ENCODE measurements at regions not wholly inside any gene's neighbourhood (a gene's known extent, or its start where the extent isn't known, plus 50 kb on each side); places are given as distances from the start of the nearest gene placed in this dataset.

DNA sequence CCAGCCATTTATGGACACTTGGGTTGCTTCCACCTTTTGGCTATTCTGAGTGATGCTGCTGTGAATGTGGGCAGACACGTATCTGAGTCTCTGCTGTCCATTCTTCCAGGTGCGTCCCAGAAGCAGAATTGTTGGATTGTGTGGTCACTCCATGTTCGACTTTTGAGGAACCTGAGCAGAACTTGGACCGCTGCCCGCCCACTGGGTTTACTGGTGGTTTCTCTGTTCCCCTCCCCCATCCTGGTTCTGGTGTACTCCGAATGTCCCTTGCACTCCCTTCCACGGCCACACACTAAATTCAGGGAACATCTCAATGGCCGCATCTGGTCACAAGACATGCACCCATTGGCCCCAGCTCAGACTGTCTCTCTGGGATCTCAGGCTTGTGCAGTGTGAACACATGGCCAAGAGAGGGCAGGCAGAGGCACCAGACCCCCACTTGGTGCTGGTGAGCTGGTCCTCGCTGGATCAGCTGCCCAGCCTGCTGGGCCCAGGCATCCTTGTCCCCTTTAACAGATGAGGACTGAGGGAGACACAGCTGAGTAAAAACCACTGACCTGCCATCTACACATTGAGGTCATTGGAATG lies 565.1 kb downstream of the NPHP4 start:
- no peaks in the 10 kb centered on the region for H4K20me1 ChIP-seq (ENCODE audit: insufficient read depth, low read length)
- H3K9ac ChIP-seq (ENCODE audit: low read depth, low read length), result no peak overlapping the region
- H3K79me2 ChIP-seq (ENCODE audit: insufficient read depth, low read length), result no peaks in the 10 kb centered on the region
- no peak overlapping the region for H2AFZ ChIP-seq (ENCODE audit: low read depth, low read length)
- H3K36me3 ChIP-seq (ENCODE audit: insufficient read depth, low read length), result no peaks in the 10 kb centered on the region
- peaks cover 21% of the 10 kb centered on the region for H3K27me3 ChIP-seq (ENCODE audit: insufficient read depth, low read length, poor library complexity)
- ATAC-seq (ENCODE audit: insufficient read depth, low read depth) (no peak), DNase-seq (no peak)
- H3K4me1 ChIP-seq (ENCODE audit: insufficient read depth, low read length), result peaks cover 9% of the 10 kb centered on the region
- H3K4me2 ChIP-seq (ENCODE audit: insufficient read depth, low read length), result no peak overlapping the region
- no peak overlapping the region for H3K27ac ChIP-seq (ENCODE audit: low read length)
- H3K9me3 ChIP-seq (ENCODE audit: insufficient read depth, low read length, severe bottlenecking), result no peaks in the 10 kb centered on the region
- no peak overlapping the region for H3K4me3 ChIP-seq (ENCODE audit: low read depth in 1 of 2, low read length in 2 of 2)
- TF ChIP-seq, protein P1, sequence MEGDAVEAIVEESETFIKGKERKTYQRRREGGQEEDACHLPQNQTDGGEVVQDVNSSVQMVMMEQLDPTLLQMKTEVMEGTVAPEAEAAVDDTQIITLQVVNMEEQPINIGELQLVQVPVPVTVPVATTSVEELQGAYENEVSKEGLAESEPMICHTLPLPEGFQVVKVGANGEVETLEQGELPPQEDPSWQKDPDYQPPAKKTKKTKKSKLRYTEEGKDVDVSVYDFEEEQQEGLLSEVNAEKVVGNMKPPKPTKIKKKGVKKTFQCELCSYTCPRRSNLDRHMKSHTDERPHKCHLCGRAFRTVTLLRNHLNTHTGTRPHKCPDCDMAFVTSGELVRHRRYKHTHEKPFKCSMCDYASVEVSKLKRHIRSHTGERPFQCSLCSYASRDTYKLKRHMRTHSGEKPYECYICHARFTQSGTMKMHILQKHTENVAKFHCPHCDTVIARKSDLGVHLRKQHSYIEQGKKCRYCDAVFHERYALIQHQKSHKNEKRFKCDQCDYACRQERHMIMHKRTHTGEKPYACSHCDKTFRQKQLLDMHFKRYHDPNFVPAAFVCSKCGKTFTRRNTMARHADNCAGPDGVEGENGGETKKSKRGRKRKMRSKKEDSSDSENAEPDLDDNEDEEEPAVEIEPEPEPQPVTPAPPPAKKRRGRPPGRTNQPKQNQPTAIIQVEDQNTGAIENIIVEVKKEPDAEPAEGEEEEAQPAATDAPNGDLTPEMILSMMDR (IDR thresholded peaks at IDR 0.05; ENCODE audit: borderline replicate concordance, extremely low read depth, low read length, poor library complexity, severe bottlenecking), result no peak
- TF ChIP-seq EZH2 (IDR thresholded peaks at IDR 0.05; ENCODE audit: borderline replicate concordance, low read depth, low read length, severe bottlenecking), result no peak

DNA sequence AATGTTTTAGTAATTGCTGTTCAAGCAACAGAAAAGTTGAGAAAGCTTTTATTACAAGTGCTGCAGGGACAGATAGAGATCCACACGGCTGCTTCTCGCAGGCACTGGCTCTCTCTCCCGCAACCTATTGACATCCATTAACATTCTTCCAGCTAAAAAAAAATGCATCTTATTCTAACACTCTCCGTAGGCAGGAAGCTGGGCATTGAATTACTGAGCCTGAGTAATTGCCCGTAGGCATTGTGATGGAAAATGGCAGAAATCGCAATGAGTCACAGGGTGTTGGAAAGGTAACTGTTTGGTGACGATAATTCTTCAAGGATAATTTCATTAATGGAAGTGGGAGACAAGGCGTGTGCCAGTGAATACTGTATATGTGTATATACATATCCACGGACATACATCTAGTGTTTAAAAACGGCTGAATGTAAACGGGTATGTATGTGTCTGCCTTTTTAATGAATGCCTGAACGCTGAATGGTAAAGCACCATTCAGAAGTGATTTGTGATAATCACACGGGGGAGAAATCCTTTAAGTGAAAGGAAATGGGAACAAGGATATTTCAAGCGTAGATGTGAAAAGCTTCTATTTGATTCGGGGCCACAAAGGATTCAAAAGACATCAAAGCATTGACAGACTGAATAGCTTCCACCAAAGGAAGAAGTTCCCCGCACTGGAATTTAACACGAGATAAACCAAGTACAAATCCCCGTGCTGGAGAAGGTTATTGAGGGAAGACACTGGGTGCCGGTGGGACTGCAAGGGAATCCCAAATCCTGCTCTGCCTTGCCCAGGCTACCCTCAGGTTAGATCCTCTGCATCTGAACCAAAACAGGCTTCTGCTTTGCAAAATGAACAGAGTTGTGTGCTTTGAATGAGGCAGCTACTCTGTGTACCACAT lies 567.2 kb downstream of the NPHP4 start:
- Histone ChIP-seq H2AFZ (ENCODE audit: low read depth, low read length) (no peak overlapping the region), H3K27ac (ENCODE audit: low read length) (no peak overlapping the region), H3K4me1 (ENCODE audit: insufficient read depth, low read length) (peaks cover 9% of the 10 kb centered on the region), H3K9ac (ENCODE audit: low read depth, low read length) (no peak overlapping the region), H3K4me3 (ENCODE audit: low read depth in 1 of 2, low read length in 2 of 2) (no peak overlapping the region), H3K4me2 (ENCODE audit: insufficient read depth, low read length) (no peak overlapping the region), H3K9me3 (ENCODE audit: insufficient read depth, low read length, severe bottlenecking) (no peaks in the 10 kb centered on the region), H3K36me3 (ENCODE audit: insufficient read depth, low read length) (no peaks in the 10 kb centered on the region), H3K79me2 (ENCODE audit: insufficient read depth, low read length) (no peaks in the 10 kb centered on the region), H4K20me1 (ENCODE audit: insufficient read depth, low read length) (no peaks in the 10 kb centered on the region), H3K27me3 (ENCODE audit: insufficient read depth, low read length, poor library complexity) (peaks cover 33% of the 10 kb centered on the region)
- no peak for TF ChIP-seq EZH2 (IDR thresholded peaks at IDR 0.05; ENCODE audit: borderline replicate concordance, low read depth, low read length, severe bottlenecking)
- TF ChIP-seq, protein P1 (IDR thresholded peaks at IDR 0.05; ENCODE audit: borderline replicate concordance, extremely low read depth, low read length, poor library complexity, severe bottlenecking), result no peak
- DNase-seq (no peak), ATAC-seq (ENCODE audit: insufficient read depth, low read depth) (no peak)

DNA sequence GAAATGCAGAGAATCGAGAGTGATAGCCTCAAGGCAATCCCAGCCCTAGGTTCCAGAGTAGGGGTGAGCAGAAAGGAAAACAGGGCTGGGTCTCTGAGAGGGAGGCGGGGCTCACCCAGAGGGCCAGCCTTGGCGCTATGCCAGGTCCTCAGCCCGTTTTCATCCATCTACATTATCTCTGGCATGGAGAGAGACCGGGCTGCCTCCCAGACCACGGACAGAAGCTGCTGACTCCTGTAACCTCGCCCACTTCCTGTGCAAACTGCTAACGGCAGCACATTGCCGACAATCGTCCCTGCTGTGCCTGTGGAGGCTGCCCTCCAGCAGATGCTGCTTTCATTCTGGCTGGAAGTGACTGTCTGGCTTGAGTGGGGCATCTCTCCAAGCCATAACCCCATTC lies 569.1 kb downstream of the NPHP4 start:
- H3K9ac ChIP-seq (ENCODE audit: low read depth, low read length), result no peak overlapping the region
- no peak overlapping the region for H3K4me3 ChIP-seq (ENCODE audit: low read depth in 1 of 2, low read length in 2 of 2)
- no peaks in the 10 kb centered on the region for H4K20me1 ChIP-seq (ENCODE audit: insufficient read depth, low read length)
- H2AFZ ChIP-seq (ENCODE audit: low read depth, low read length), result no peak overlapping the region
- H3K27me3 ChIP-seq (ENCODE audit: insufficient read depth, low read length, poor library complexity), result peaks cover 33% of the 10 kb centered on the region
- no peaks in the 10 kb centered on the region for H3K79me2 ChIP-seq (ENCODE audit: insufficient read depth, low read length)
- H3K9me3 ChIP-seq (ENCODE audit: insufficient read depth, low read length, severe bottlenecking), result no peaks in the 10 kb centered on the region
- ATAC-seq (ENCODE audit: insufficient read depth, low read depth) (peak; percentile 87), DNase-seq (peak; percentile 43)
- no peaks in the 10 kb centered on the region for H3K36me3 ChIP-seq (ENCODE audit: insufficient read depth, low read length)
- peaks cover 9% of the 10 kb centered on the region for H3K4me1 ChIP-seq (ENCODE audit: insufficient read depth, low read length)
- peak overlapping the region; percentile 11; the same call in 1 of the 2 replicates for H3K4me2 ChIP-seq (ENCODE audit: insufficient read depth, low read length)
- H3K27ac ChIP-seq (ENCODE audit: low read length), result no peak overlapping the region
- TF ChIP-seq EZH2 (IDR thresholded peaks at IDR 0.05; ENCODE audit: borderline replicate concordance, low read depth, low read length, severe bottlenecking), result no peak
- TF ChIP-seq, protein P1 (IDR thresholded peaks at IDR 0.05; ENCODE audit: borderline replicate concordance, extremely low read depth, low read length, poor library complexity, severe bottlenecking), result no peak
